LNCaP clone FGC (cell line): ENCODE measurements at regions not wholly inside any gene's neighbourhood (a gene's known extent, or its start where the extent isn't known, plus 50 kb on each side); places are given as distances from the start of the nearest gene placed in this dataset.

Source experiments
- DNase-seq: peaks from one replicate; pipeline ENCODE4 v3.0.0-alpha.2; 2011; ENCODE audit warnings: low read depth
- H3K4me3 ChIP-seq: 2 replicates; pipeline ENCODE4 v1.5.1; 2011; ENCODE audit warnings: mild to moderate bottlenecking, low read depth, low read length, control low read depth
- CTCF ChIP-seq: IDR thresholded peaks from 2 replicates; pipeline ENCODE4 v1.5.1; 2012; ENCODE audit warnings: mild to moderate bottlenecking; ENCODE audit not compliant: control insufficient read depth, insufficient read depth; ENCODE audit errors: extremely low read depth

GRCh38 chr22:27110665-27111451 lies 453.5 kb downstream of the MIAT start:
- no peak for DNase-seq
- H3K4me3 ChIP-seq = no peak overlapping the region
- TF ChIP-seq CTCF = no peak

- DNase-seq = no peak
- H3K4me3 ChIP-seq = no peak overlapping the region
- TF ChIP-seq CTCF = no peak
These were observed 454.6 kb downstream of the MIAT start for GRCh38 chr22:27111796-27112672.

GRCh38 chr22:27113211-27113635 lies 455.8 kb downstream of the MIAT start:
- TF ChIP-seq CTCF = no peak
- H3K4me3 ChIP-seq = no peak overlapping the region
- DNase-seq = no peak

- DNase-seq = no peak
- H3K4me3 ChIP-seq = no peak overlapping the region
- no peak for TF ChIP-seq CTCF
These were observed 456.3 kb downstream of the MIAT start for GRCh38 chr22:27113641-27114040.

GRCh38 chr22:27114186-27114585 lies 456.8 kb downstream of the MIAT start:
- H3K4me3 ChIP-seq = no peak overlapping the region
- no peak for TF ChIP-seq CTCF
- DNase-seq = no peak

GRCh38 chr22:27115410-27115809 lies 458.0 kb downstream of the MIAT start:
- DNase-seq = no peak
- no peak overlapping the region for H3K4me3 ChIP-seq
- no peak for TF ChIP-seq CTCF
